Right ventricle myocardium inferior (tissue), 1 donor: ENCODE measurements at regions not wholly inside any gene's neighbourhood (a gene's known extent, or its start where the extent isn't known, plus 50 kb on each side); places are given as distances from the start of the nearest gene placed in this dataset.
A peak's percentile ranks its signal among the peaks of the same experiment; 100 is the strongest.

ENCODE experiments used
- ATAC-seq: fragments of 200-7000 bp; cut with Tn5 transposase; one replicate; pipeline ENCODE4 v1.9.1; 2020; ENCODE audit warnings: mild to moderate bottlenecking, moderate library complexity
- DNase-seq: peaks from one replicate; pipeline ENCODE4 v3.0.0; 2021; ENCODE audit errors: missing footprints
- intact Hi-C: fragments of 100-400 bp; cut with DNase I; formaldehyde crosslinking; loops from one replicate; pipeline ENCODE4 v1.11.0; 2022
- donor health status: DM: no; HTN: yes; CAD: no; lungs with severe emphysema.

DNA sequence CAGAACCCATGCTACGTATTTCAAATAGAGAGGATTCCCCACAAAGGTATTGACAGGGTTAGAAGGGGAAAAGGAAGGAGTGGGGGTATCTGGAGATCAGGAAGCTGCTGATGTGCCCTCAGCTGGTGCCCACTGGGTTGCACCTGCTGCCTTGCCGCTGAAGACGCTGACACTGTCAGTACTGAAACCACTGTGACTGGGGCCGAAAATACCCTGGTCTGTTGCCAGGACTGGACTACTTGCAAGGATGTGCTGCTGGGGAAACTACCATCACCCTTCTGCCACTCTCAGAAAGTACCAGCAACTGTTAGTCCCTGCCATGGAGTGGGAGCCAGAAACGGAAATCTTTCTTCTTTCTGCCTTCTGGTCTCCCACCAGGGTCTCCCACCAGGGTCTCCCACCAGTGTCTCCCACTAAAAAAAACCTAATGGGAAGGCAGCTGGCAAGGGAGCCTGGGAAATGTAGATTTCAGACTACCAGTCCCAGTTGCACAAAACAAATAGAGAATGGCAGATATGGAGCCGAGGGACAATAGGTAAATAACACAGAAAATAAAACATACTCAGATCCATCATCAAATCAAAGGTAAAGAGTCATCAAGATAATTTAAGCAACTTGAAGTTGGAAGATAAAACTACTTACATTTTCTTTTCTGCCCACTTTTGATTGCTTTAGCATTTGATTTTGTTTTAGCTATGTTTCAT is 204.8 kb downstream of the TPBG start:
- DNase-seq (no peak), ATAC-seq (no peak)
- intact Hi-C loops, result no loop called here

- ATAC-seq, result no peak
- DNase-seq, result no peak
- intact Hi-C loops, result no loop called here
Observed at GRCh38 chr6:82569022-82569421, 205.4 kb downstream of the TPBG start.

DNA sequence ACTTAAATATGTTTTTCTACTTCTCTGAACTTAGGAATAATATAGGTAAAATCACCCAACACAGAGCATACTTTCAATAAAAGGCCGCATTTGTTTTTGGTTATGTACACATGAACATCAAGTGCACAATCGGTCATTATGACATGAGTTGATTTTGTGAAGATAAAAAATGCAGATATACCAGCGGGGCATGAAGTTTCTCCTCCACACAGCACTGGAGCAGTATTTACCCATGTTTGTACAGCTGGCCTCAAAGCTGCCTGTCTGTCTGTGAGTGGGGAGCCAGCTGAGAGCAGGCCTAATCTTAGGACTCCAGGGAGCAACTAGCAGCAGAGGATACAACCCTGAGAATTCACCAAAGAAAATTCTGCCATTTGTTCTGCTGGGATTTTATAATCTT is 206.5 kb downstream of the TPBG start:
- no peak for DNase-seq
- intact Hi-C loops, result no loop called here
- no peak for ATAC-seq

DNA sequence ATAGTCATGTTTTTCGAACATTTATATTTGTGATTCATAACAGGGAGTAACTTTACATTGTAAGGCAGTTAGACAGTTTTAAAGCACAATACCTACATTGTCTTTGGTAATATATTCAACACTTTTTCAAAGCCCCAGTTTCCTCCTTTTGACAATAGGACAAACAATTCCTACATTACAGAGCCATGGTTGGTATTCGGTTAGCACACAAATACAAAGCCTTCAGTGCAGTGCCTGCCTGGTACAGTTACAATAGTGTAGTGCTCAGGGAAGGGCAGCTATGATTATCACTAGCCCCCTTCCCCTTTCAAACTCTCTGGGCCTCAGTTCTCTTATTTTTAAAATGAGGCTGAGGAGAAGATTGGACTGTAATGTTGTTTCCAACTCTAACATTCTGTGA is 207.8 kb downstream of the TPBG start:
- DNase-seq (no peak), ATAC-seq (no peak)
- intact Hi-C loops, result no loop called here

DNA sequence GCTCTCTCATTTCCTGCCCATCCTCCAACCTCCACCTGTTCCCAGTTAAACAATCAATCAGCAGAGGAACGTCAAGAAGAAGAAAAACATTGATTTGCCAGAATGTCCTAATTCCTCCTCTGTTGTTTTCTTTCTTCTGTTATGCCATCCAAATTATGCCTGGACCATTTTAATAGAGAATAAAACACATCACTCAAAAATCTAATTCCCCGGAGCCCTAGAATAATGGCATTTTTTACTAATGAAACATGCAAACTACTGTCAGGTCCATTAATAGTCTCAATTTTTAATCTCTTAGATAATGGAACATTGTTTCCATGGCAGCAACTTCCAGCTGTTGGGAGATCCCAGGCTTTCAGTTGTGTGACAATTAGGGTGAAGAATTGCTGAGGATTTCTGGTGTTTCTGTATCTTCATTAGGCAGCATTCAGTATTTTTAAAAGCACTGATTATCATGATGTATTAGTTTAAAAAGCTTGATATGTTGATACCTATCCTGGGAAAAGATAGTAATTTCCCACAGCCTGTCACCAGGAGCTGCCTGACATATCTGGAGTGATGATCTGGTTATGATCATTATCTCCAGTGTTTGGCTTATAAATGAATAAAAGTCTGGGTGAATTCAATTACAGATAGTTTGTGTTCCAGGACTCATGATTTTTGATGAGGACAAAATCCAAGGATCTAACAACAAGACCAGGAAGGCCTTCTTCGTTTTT is 209.8 kb downstream of the TPBG start:
- no peak for ATAC-seq
- no peak for DNase-seq
- intact Hi-C loops, result no loop called here

- DNase-seq (no peak), ATAC-seq (no peak)
- intact Hi-C loops, result no loop called here
Observed at GRCh38 chr6:82576284-82576683, 212.7 kb downstream of the TPBG start.

- ATAC-seq, result no peak
- intact Hi-C loops, result no loop called here
- DNase-seq, result peak; percentile 42
Observed at GRCh38 chr6:82584194-82584695, 220.6 kb downstream of the TPBG start.

DNA sequence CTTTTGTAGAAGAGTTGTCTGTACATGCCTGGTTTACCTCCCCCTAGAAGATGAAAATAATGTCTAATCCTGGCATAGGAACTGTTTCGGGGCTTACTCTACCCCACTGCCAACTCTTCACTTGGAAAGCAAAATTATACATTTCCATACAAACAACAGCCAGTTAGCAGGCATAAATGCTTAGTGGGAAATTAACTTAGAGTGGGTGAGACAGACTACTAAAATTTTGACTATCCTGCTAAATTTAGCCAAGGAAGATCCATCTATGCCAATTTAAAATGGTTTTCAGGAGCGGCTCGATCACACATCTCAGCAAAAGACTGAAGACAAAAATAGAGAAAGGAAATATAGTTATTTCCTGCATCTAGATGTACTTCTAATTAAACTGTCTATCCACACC is 221.2 kb downstream of the TPBG start:
- intact Hi-C loops, result no loop called here
- DNase-seq, result no peak
- no peak for ATAC-seq

DNA sequence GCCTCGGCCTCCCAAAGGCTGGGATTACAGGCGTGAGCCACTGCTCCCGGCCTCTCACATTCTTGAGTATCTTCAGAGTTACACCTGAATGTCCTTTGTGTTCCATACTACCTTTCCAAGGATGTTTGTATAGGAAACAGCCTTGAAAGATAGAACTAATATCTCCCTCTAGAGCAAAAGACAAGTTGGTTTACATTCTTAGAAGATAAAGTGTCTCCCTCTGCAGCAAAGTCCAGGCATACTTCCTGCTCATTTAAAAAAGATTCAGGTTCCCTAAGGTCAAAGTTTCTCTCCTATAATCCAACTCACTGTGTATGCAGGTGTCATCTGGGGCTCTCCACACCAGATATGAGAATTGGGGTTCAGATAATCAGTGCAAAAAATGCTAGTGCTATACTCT is 224.4 kb downstream of the TPBG start:
- ATAC-seq (no peak), DNase-seq (no peak)
- intact Hi-C loops, result no loop called here

DNA sequence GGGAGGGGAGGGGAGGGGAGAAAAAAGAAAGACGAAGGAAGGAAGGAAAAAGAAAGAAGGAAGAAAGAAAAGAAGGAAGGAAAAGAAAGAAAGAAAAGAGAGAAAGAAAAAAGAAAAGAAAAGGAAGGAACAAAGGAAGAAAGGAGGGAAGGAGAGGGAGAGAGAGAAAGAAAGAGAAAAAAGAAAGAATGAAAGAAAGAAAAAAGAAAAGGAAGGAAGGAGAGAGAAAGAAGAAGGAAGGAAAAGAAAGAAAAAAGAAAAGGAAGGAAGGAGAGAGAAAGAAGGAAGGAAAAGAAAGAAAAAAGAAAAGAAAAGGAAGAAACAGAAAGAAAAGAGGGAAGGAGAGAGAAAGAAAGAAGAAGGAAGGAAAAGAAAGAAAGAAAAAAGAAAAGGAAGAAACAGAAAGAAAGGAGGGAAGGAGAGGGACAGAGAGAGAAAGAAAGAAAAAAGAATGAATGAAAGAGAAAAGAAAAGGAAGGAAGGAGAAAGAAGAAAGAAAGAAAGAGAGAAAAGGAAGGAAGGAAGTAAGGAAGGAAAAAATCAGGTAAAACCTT is 225.3 kb downstream of the TPBG start:
- intact Hi-C loops, result no loop called here
- DNase-seq (no peak), ATAC-seq (no peak)

- intact Hi-C loops, result no loop called here
- ATAC-seq, result no peak
- DNase-seq, result no peak
Observed at GRCh38 chr6:82589509-82590206, 226.0 kb downstream of the TPBG start.

- ATAC-seq (no peak), DNase-seq (no peak)
- intact Hi-C loops, result no loop called here
Observed at GRCh38 chr6:82597201-82597600, 233.6 kb downstream of the TPBG start.

DNA sequence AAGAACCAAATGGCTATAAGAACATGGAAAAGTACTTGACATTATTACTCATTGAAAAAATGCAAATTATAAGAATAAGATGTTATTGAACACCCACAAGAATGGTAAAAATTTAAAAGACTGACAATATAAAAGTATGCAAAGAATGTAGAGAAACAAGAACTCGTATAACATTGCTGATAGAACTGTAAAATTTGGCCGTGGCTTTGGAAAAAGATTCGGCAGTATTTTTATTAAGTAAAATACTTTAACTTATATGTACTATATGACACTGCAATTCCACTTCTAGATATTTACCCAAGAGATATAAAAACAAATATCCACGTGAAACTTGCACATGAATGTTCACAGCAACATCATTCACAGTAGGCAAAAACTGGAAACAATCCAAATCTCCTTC is 239.2 kb downstream of the TPBG start:
- intact Hi-C loops, result no loop called here
- ATAC-seq (no peak), DNase-seq (no peak)

GRCh38 chr6:82603871-82604270 is 240.3 kb downstream of the TPBG start:
- ATAC-seq (no peak), DNase-seq (no peak)
- intact Hi-C loops, result no loop called here

DNA sequence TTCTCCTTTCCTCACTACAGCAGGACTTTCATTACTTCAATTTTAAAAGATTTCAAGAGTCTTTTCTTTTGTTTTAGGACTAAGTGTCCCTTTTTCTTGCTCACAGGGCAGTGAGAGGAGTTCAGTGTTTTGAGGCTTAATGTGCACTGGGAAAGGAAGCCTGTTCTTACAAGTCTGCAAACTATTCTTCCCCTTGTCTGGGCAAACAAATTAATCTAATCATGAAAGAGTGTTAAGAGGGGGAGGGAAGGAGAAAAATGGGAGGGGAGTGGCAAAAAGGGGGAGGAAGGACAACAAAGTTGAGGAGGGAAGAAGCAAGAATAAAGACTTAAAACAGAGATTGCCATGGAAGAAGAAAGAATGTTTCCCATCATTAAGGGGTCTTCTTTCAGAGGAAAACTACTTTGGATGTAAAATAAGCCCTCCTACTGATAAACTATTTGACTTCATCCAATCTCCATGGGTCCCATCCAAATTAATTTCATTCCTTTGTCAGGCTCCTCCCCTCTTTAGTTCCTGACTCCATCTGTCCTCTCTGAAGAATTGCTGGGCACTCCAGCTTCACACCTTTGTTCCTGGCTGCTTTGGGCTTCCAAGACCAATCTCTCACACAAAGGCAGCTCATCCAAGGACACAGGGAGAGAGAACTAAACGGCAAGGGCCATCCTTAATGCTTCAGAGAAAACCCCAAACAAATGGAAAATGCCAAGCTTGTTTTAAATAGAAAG is 244.5 kb downstream of the TPBG start:
- DNase-seq, result no peak
- ATAC-seq, result no peak
- intact Hi-C loops, result no loop called here

DNA sequence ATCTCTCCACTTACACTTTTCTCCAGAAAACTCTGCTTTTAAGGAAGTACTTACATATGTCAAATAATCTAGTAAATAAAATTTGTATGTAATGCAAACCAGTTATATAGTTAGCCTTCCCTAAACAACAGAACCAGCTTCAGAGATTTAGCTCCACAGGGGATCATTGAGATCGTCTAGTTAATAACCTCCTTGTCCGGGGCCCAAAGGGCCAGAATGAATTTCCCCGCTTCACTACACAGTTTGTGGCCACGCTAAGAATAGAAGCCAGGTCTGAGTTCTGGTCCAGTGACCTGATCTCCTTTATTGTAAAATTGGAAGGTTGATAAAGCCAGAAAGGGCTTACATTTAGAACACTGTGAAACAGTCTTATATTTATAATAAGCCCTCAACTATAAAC is 245.2 kb downstream of the TPBG start:
- ATAC-seq, result no peak

DNA sequence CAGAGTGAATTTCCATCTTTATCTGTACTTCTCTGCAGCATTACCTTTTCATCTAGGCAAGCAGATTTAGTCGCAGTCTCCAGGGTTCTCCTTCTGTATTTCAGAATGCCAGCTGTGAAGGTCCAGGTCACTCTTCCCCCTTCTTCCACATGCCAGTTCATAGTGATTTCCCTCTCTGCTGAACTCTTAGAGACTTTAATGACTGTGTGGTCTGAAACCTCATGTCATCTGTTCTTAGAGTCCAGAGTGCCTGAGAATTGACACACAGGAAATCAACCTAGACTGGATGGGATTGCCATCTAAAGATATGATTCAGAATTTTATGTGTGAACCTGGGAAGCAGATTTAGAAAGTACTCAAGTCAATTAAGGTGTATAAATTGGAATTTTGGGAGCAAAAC is 248.1 kb downstream of the TPBG start:
- intact Hi-C loops, result no loop called here
- ATAC-seq (no peak), DNase-seq (no peak)

More for the DNA sequence above, 245.2 kb downstream of the TPBG start:
- intact Hi-C loops, result no loop called here
- no peak for DNase-seq

DNA sequence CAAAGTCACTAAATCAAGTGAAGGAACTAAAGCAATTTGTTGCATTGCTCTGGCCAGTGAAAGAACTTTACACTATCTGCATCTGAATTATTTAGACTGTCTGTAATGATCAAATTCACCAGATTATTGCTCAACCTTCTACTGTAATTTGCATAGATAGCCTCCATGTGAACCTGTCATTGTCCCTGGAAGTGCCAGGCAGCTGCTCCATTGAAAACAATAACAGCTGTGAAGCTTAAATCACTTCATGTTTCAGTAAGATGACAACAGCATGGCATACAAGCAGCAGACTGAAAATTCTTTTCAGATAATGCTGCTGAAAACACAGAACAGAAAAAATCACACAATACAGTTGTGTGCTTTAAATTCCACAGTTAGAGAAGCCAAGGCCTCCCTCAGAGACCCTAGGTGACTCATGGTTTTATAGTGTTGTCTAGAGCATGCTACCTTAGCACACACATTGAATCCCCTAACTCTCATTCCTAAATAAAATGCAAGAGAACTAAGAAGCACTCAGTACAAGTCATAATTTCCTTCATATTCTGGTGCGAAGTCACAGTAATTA is 248.9 kb downstream of the TPBG start:
- intact Hi-C loops, result no loop called here
- no peak for ATAC-seq
- no peak for DNase-seq

DNA sequence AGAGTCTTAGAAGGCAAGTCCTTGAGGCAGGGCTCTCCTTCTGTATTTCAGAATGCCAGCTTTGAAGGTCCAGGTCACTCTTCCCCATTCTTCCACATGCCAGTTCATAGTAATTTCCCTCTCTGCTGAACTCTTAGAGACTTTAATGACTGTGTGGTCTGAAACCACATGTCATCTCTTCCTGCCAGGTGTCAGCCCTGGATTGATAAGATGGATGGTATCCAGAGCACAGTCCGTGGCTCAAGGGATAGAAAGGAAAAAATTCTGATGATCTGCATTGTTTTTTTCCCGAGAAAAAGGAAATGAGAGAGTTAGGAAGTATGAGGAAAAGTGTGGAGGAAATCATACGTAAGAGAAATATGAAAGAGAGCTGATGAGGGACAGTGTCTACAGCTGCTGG is 250.9 kb downstream of the TPBG start:
- no peak for ATAC-seq
- intact Hi-C loops, result no loop called here
- no peak for DNase-seq
